ENCODE measurements at regions not wholly inside any gene's neighbourhood (a gene's known extent, or its start where the extent isn't known, plus 50 kb on each side); places are given as distances from the start of the nearest gene placed in this dataset.

DNA sequence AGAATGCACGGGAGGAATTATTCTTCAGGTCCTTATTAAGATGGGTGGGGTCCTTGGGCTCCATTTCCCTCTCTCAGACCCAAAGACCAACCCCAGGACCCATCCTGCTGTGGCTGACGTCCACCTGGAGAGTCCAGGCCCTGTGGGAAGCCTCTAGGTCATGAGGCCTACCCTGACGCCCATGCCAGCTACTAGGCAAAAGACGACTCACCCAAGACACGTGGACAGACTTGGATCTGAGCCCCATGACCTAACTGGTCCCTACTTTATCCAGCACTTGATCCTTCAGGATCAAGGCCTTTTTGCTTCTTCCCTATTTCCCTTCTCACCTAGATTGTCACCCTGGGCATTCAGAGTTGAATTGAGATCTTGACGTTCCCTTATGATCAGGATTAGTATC is 56.0 kb upstream of the CASZ1 start:
- TF ChIP-seq EZH2phosphoT487 (IDR thresholded peaks at IDR 0.05; ENCODE audit: low read depth), result no peak
- TF ChIP-seq, protein P1, sequence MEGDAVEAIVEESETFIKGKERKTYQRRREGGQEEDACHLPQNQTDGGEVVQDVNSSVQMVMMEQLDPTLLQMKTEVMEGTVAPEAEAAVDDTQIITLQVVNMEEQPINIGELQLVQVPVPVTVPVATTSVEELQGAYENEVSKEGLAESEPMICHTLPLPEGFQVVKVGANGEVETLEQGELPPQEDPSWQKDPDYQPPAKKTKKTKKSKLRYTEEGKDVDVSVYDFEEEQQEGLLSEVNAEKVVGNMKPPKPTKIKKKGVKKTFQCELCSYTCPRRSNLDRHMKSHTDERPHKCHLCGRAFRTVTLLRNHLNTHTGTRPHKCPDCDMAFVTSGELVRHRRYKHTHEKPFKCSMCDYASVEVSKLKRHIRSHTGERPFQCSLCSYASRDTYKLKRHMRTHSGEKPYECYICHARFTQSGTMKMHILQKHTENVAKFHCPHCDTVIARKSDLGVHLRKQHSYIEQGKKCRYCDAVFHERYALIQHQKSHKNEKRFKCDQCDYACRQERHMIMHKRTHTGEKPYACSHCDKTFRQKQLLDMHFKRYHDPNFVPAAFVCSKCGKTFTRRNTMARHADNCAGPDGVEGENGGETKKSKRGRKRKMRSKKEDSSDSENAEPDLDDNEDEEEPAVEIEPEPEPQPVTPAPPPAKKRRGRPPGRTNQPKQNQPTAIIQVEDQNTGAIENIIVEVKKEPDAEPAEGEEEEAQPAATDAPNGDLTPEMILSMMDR (IDR thresholded peaks at IDR 0.05; ENCODE audit: low read depth, low read length), result no peak
- H3K4me3 ChIP-seq (ENCODE audit: low read length), result no peak overlapping the region
- H3K79me2 ChIP-seq (ENCODE audit: low read length), result no peaks in the 10 kb centered on the region
- no peak overlapping the region for H3K4me2 ChIP-seq (ENCODE audit: low read length)
- H3K27me3 ChIP-seq (ENCODE audit: low read depth, low read length), result no peaks in the 10 kb centered on the region
- H3K36me3 ChIP-seq (replicated peaks; ENCODE audit: low read depth, low read length), result no peaks in the 10 kb centered on the region
- H2AFZ ChIP-seq (ENCODE audit: low read depth, low read length), result no peak overlapping the region
- H3K4me1 ChIP-seq (ENCODE audit: low read length), result no peaks in the 10 kb centered on the region
- H3K27ac ChIP-seq (ENCODE audit: low read length), result no peak overlapping the region
- no peaks in the 10 kb centered on the region for H4K20me1 ChIP-seq (ENCODE audit: insufficient read depth, low read length)
- no peaks in the 10 kb centered on the region for H3K9me3 ChIP-seq (ENCODE audit: insufficient read depth, low read length)
- no peak overlapping the region for H3K9ac ChIP-seq (ENCODE audit: low read length)

DNA sequence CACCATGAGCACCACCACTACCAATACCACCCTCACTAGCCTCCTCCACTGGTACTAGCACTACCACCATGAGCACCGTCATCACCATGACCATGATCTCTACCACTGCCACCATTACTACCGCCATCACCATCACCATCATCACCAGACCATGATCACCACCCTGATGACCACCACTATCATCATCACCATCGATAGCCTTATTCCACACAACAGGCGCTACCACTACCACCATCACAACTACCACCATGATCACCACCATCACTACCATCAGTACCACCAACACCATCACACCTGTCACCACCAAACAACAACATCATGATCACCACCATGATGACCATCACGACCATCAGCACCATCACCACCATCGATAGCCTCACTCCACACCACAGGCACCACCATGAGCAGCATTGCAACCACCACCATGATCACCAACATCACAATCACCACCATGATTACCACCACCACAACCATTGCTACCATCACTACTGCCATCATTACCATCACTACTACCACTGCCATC is 56.6 kb upstream of the CASZ1 start:
- Histone ChIP-seq H4K20me1 (ENCODE audit: insufficient read depth, low read length) (no peaks in the 10 kb centered on the region), H3K4me3 (ENCODE audit: low read length) (no peak overlapping the region), H3K4me2 (ENCODE audit: low read length) (no peak overlapping the region), H3K27me3 (ENCODE audit: low read depth, low read length) (no peaks in the 10 kb centered on the region), H3K79me2 (ENCODE audit: low read length) (no peaks in the 10 kb centered on the region), H2AFZ (ENCODE audit: low read depth, low read length) (no peak overlapping the region), H3K27ac (ENCODE audit: low read length) (no peak overlapping the region), H3K9me3 (ENCODE audit: insufficient read depth, low read length) (no peaks in the 10 kb centered on the region), H3K9ac (ENCODE audit: low read length) (no peak overlapping the region), H3K4me1 (ENCODE audit: low read length) (no peaks in the 10 kb centered on the region), H3K36me3 (replicated peaks; ENCODE audit: low read depth, low read length) (no peaks in the 10 kb centered on the region)
- no peak for TF ChIP-seq EZH2phosphoT487 (IDR thresholded peaks at IDR 0.05; ENCODE audit: low read depth)
- TF ChIP-seq, protein P1 (IDR thresholded peaks at IDR 0.05; ENCODE audit: low read depth, low read length), result no peak

DNA sequence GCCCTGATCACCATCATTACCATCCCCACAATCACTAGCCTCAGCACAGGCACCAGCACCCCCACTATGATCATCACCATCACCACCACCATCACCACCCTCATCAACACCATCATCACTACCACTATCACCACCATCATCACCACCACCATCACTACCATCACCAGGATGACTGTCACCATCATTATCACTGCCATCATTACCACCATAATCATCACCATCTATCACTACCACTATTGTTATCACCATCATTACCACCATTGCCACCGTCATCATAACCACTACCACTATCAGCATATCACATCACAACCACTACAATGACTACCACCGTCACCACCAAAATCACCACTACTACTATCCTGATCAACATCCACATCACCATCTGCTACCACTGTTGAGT is 57.3 kb upstream of the CASZ1 start:
- no peaks in the 10 kb centered on the region for H3K36me3 ChIP-seq (replicated peaks; ENCODE audit: low read depth, low read length)
- no peak overlapping the region for H2AFZ ChIP-seq (ENCODE audit: low read depth, low read length)
- H3K9me3 ChIP-seq (ENCODE audit: insufficient read depth, low read length), result no peaks in the 10 kb centered on the region
- H3K79me2 ChIP-seq (ENCODE audit: low read length), result no peaks in the 10 kb centered on the region
- no peak overlapping the region for H3K9ac ChIP-seq (ENCODE audit: low read length)
- no peak overlapping the region for H3K4me2 ChIP-seq (ENCODE audit: low read length)
- H3K4me1 ChIP-seq (ENCODE audit: low read length), result no peaks in the 10 kb centered on the region
- H3K27ac ChIP-seq (ENCODE audit: low read length), result no peak overlapping the region
- no peaks in the 10 kb centered on the region for H4K20me1 ChIP-seq (ENCODE audit: insufficient read depth, low read length)
- no peak overlapping the region for H3K4me3 ChIP-seq (ENCODE audit: low read length)
- TF ChIP-seq, protein P1 (IDR thresholded peaks at IDR 0.05; ENCODE audit: low read depth, low read length), result no peak
- TF ChIP-seq EZH2phosphoT487 (IDR thresholded peaks at IDR 0.05; ENCODE audit: low read depth), result no peak
- no peaks in the 10 kb centered on the region for H3K27me3 ChIP-seq (ENCODE audit: low read depth, low read length)

DNA sequence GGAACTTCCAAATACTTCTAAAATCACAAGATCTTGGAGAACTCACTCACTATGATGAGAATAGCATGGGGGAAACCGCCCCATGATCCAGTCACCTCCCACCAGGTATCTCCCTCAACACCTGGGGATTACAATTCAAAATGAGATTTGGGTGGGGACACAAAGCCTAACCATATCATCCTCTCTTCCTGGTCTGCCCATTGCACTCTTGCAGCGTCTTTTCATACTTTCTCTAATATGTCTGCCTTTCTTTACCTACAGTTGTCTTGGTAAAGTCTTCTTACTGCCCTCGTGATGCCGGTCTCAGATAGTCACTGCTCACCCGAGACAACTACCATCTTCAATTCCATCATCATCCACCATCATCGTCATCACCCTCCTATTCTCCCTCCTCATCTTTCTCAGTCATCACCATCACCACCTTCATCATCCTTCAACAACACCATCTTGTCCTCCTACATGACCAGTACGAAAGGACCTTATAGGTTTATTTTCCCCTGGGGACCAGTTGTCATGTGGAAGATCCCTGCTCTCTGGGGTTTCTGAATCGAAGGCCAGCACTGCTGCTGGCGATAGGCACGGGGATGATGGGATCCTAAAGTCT is 58.5 kb upstream of the CASZ1 start:
- H3K27me3 ChIP-seq (ENCODE audit: low read depth, low read length), result no peaks in the 10 kb centered on the region
- H3K79me2 ChIP-seq (ENCODE audit: low read length), result no peaks in the 10 kb centered on the region
- H3K9ac ChIP-seq (ENCODE audit: low read length), result no peak overlapping the region
- no peak overlapping the region for H3K27ac ChIP-seq (ENCODE audit: low read length)
- no peak overlapping the region for H2AFZ ChIP-seq (ENCODE audit: low read depth, low read length)
- no peaks in the 10 kb centered on the region for H3K9me3 ChIP-seq (ENCODE audit: insufficient read depth, low read length)
- H3K4me1 ChIP-seq (ENCODE audit: low read length), result no peaks in the 10 kb centered on the region
- no peak overlapping the region for H3K4me3 ChIP-seq (ENCODE audit: low read length)
- H3K36me3 ChIP-seq (replicated peaks; ENCODE audit: low read depth, low read length), result no peaks in the 10 kb centered on the region
- H4K20me1 ChIP-seq (ENCODE audit: insufficient read depth, low read length), result no peaks in the 10 kb centered on the region
- no peak for TF ChIP-seq EZH2phosphoT487 (IDR thresholded peaks at IDR 0.05; ENCODE audit: low read depth)
- TF ChIP-seq, protein P1 (IDR thresholded peaks at IDR 0.05; ENCODE audit: low read depth, low read length), result no peak
- H3K4me2 ChIP-seq (ENCODE audit: low read length), result no peak overlapping the region
